GM12891 (cell line): ENCODE measurements at regions not wholly inside any gene's neighbourhood (a gene's known extent, or its start where the extent isn't known, plus 50 kb on each side); places are given as distances from the start of the nearest gene placed in this dataset.

Experiments
- POLR2A ChIP-seq: IDR thresholded peaks from 2 replicates; pipeline ENCODE4 v1.6.1; 2011; ENCODE audit warnings: low read depth, low read length, control low read depth
- POLR2AphosphoS5 ChIP-seq: IDR thresholded peaks from 2 replicates; pipeline ENCODE4 v1.6.1; 2011; ENCODE audit warnings: low read depth, low read length, control low read depth
- POU2F2 ChIP-seq: IDR thresholded peaks from 2 replicates; pipeline ENCODE4 v1.6.1; 2011; ENCODE audit warnings: low read depth, mild to moderate bottlenecking, control low read depth, low read length, moderate library complexity
- SPI1 ChIP-seq: IDR thresholded peaks from 2 replicates; pipeline ENCODE4 v1.6.1; 2011; ENCODE audit warnings: low read depth, low read length, control low read depth
- TAF1 ChIP-seq: IDR thresholded peaks from 2 replicates; pipeline ENCODE4 v1.6.1; 2011; ENCODE audit warnings: low read depth, low read length, control low read depth

- no peak for TF ChIP-seq TAF1
- TF ChIP-seq POLR2A = no peak
- TF ChIP-seq POLR2AphosphoS5 = no peak
- TF ChIP-seq SPI1 = no peak
- no peak for TF ChIP-seq POU2F2
These were observed 242.1 kb upstream of the PITRM1 start for GRCh38 chr10:3414667-3415023.
